H9 (cell line): ENCODE measurements at regions not wholly inside any gene's neighbourhood (a gene's known extent, or its start where the extent isn't known, plus 50 kb on each side); places are given as distances from the start of the nearest gene placed in this dataset.

Experiments used
- DNase-seq: peaks from one replicate; pipeline ENCODE4 v3.0.0-alpha.2; 2017
- H2AFZ ChIP-seq: one replicate; pipeline ENCODE4 v1.6.1; 2013; ENCODE audit warnings: mild to moderate bottlenecking, low read length, control low read depth, moderate library complexity
- H2AK5ac ChIP-seq: 2 replicates; pipeline ENCODE4 v1.6.1; 2013; ENCODE audit warnings: low read length, control low read depth, mixed read lengths; ENCODE audit not compliant: insufficient read length
- H2BK120ac ChIP-seq: one replicate; pipeline ENCODE4 v1.6.1; 2013; ENCODE audit warnings: low read depth, mild to moderate bottlenecking, low read length, control low read depth, inconsistent platforms; ENCODE audit not compliant: poor library complexity, severe bottlenecking
- H2BK12ac ChIP-seq: 2 replicates; pipeline ENCODE4 v1.6.1; 2013; ENCODE audit warnings: low read length, control low read depth, mixed read lengths, low read depth; ENCODE audit not compliant: insufficient read length
- H2BK15ac ChIP-seq: 2 replicates; pipeline ENCODE4 v1.6.1; 2013; ENCODE audit warnings: low read depth, low read length, control low read depth
- H2BK20ac ChIP-seq: one replicate; pipeline ENCODE4 v1.6.1; 2013; ENCODE audit warnings: low read depth, mild to moderate bottlenecking, low read length, control low read depth, inconsistent platforms; ENCODE audit not compliant: poor library complexity, severe bottlenecking
- H2BK5ac ChIP-seq: 2 replicates; pipeline ENCODE4 v1.6.1; 2013; ENCODE audit warnings: low read length, control low read depth, mixed read lengths; ENCODE audit not compliant: insufficient read length
- H3K14ac ChIP-seq: 2 replicates; pipeline ENCODE4 v1.6.1; 2013; ENCODE audit warnings: low read length, control low read depth; ENCODE audit not compliant: insufficient read depth
- H3K18ac ChIP-seq: 2 replicates; pipeline ENCODE4 v1.6.1; 2013; ENCODE audit warnings: low read depth, mild to moderate bottlenecking, mixed read lengths, low read length, control low read depth; ENCODE audit not compliant: insufficient read length
- H3K23ac ChIP-seq: 2 replicates; pipeline ENCODE4 v1.6.1; 2013; ENCODE audit warnings: low read length, control low read depth, mixed read lengths, low read depth; ENCODE audit not compliant: insufficient read length
- H3K23me2 ChIP-seq: 2 replicates; pipeline ENCODE4 v1.6.1; 2013; ENCODE audit warnings: low read depth, mild to moderate bottlenecking, mixed read lengths, low read length, control low read depth; ENCODE audit not compliant: insufficient read length, poor library complexity, severe bottlenecking
- H3K27ac ChIP-seq: 2 replicates; pipeline ENCODE4 v1.5.1; 2013; ENCODE audit warnings: low read length, control low read depth, mixed read lengths, low read depth; ENCODE audit not compliant: insufficient read length
- H3K27me3 ChIP-seq: 2 replicates; pipeline ENCODE4 v1.6.1; 2013; ENCODE audit warnings: low read length, control low read depth, inconsistent platforms; ENCODE audit not compliant: insufficient read depth
- H3K4ac ChIP-seq: 2 replicates; pipeline ENCODE4 v1.6.1; 2013; ENCODE audit warnings: low read depth, mild to moderate bottlenecking, control low read depth, inconsistent platforms, low read length, moderate library complexity
- H3K4me1 ChIP-seq: 2 replicates; pipeline ENCODE4 v1.6.1; 2013; ENCODE audit warnings: low read length, control low read depth, inconsistent platforms; ENCODE audit not compliant: insufficient read depth
- H3K4me2 ChIP-seq: 2 replicates; pipeline ENCODE4 v1.6.1; 2013; ENCODE audit warnings: low read length, control low read depth, mixed read lengths; ENCODE audit not compliant: insufficient read length, insufficient read depth
- H3K56ac ChIP-seq: 2 replicates; pipeline ENCODE4 v1.6.1; 2013; ENCODE audit warnings: low read depth, mild to moderate bottlenecking, mixed read lengths, low read length, control low read depth; ENCODE audit not compliant: insufficient read length
- H3K79me1 ChIP-seq: 2 replicates; pipeline ENCODE4 v1.6.1; 2013; ENCODE audit warnings: low read depth, mild to moderate bottlenecking, moderate library complexity, low read length, control low read depth, inconsistent platforms; ENCODE audit not compliant: insufficient read depth, poor library complexity, severe bottlenecking
- H3K79me2 ChIP-seq: 2 replicates; pipeline ENCODE4 v1.6.1; 2013; ENCODE audit warnings: low read length, control low read depth, inconsistent platforms; ENCODE audit not compliant: insufficient read depth
- H3K9ac ChIP-seq: 2 replicates; pipeline ENCODE4 v1.6.1; 2013; ENCODE audit warnings: low read length, control low read depth, mixed read lengths; ENCODE audit not compliant: insufficient read length; ENCODE audit errors: extremely low read depth
- H3K9me3 ChIP-seq: one replicate; pipeline ENCODE4 v1.6.1; 2013; ENCODE audit warnings: low read depth, low read length, inconsistent platforms; ENCODE audit not compliant: control insufficient read depth
- H3T11ph ChIP-seq: one replicate; pipeline ENCODE4 v1.6.1; 2013; ENCODE audit warnings: mild to moderate bottlenecking, low read length, control low read depth, inconsistent platforms
- H4K20me1 ChIP-seq: one replicate; pipeline ENCODE4 v1.6.1; 2013; ENCODE audit not compliant: control insufficient read depth, insufficient read length, insufficient read depth
- H4K5ac ChIP-seq: 2 replicates; pipeline ENCODE4 v1.6.1; 2013; ENCODE audit warnings: low read depth, mild to moderate bottlenecking, mixed read lengths, low read length, control low read depth; ENCODE audit not compliant: insufficient read length
- H4K8ac ChIP-seq: replicated peaks from 2 replicates; pipeline ENCODE4 v1.6.1; 2013; ENCODE audit warnings: low read length, control low read depth, mixed read lengths, low read depth; ENCODE audit not compliant: insufficient read length
- H4K91ac ChIP-seq: 2 replicates; pipeline ENCODE4 v1.6.1; 2013; ENCODE audit warnings: low read depth, mild to moderate bottlenecking, moderate library complexity, mixed read lengths, low read length, control low read depth; ENCODE audit not compliant: insufficient read length
- H3K27ac Mint-ChIP-seq, 3 experiments: 2 replicates in 2 of 3; 3 replicates in 1 of 3; pipeline ENCODE4 v1.8.0; 2020 to 2021; ENCODE audit warnings: mixed read lengths in 3 of 3, mild to moderate bottlenecking in 1 of 3, moderate library complexity in 1 of 3
- H3K27me3 Mint-ChIP-seq: 2 replicates; pipeline ENCODE4 v1.8.0; 2021; ENCODE audit warnings: low read depth, mild to moderate bottlenecking, moderate library complexity, mixed read lengths
- H3K36me3 Mint-ChIP-seq, 3 experiments: 2 replicates in 2 of 3; 3 replicates in 1 of 3; pipeline ENCODE4 v1.8.0; 2020 to 2021; ENCODE audit warnings: low read depth in 3 of 3, mixed read lengths in 3 of 3; ENCODE audit not compliant: insufficient read depth in 1 of 3
- H3K4me1 Mint-ChIP-seq, 2 experiments: 2 replicates each; pipeline ENCODE4 v1.8.0; 2020; ENCODE audit warnings: mixed read lengths in 2 of 2
- H3K4me3 Mint-ChIP-seq, 2 experiments: 2 replicates in 1 of 2; 3 replicates in 1 of 2; pipeline ENCODE4 v1.8.0; 2020 to 2021; ENCODE audit warnings: mild to moderate bottlenecking in 2 of 2, mixed read lengths in 2 of 2, moderate library complexity in 1 of 2
- H3K9me3 Mint-ChIP-seq, 2 experiments: 2 replicates in 1 of 2; 3 replicates in 1 of 2; pipeline ENCODE4 v1.8.0; 2020; ENCODE audit warnings: mild to moderate bottlenecking in 2 of 2, mixed read lengths in 2 of 2, moderate library complexity in 1 of 2
- WGBS: extraction: QIAGEN DNeasy Blood & Tissue Kit; methylation state at CpG from one replicate; pipeline ENCODE4 v1.1.7; 2013; ENCODE audit warnings: missing lambda C conversion rate, low lambda C conversion rate, mixed read lengths; ENCODE audit not compliant: insufficient read length; ENCODE audit errors: extremely low coverage; 5-methylcytosine and 5-hydroxymethylcytosine counted together
- TF ChIP-seq, protein P1 (sequence below): fragments of 200-600 bp; sonication (generic); conservative IDR thresholded peaks from 3 replicates; pipeline ENCODE4 v1.8.0; 2021; ENCODE audit warnings: antibody characterized with exemption, mild to moderate bottlenecking

- no peak overlapping the region for H3K9ac ChIP-seq
- H3K56ac ChIP-seq: no peak overlapping the region
- H3K4me1 ChIP-seq: no peaks in the 10 kb centered on the region
- H3K27ac ChIP-seq: no peak overlapping the region
- no peak overlapping the region for H3K4ac ChIP-seq
- no peak overlapping the region for H3K27ac Mint-ChIP-seq
- no peak overlapping the region for H3K4me3 Mint-ChIP-seq
- no peak overlapping the region for H2BK20ac ChIP-seq
- no peak overlapping the region for H2BK12ac ChIP-seq
- H2AFZ ChIP-seq: no peak overlapping the region
- no peak overlapping the region for H3K14ac ChIP-seq
- H3T11ph ChIP-seq: no peak overlapping the region
- H3K23me2 ChIP-seq: no peaks in the 10 kb centered on the region
- H2BK15ac ChIP-seq: no peak overlapping the region
- H2BK120ac ChIP-seq: no peak overlapping the region
- H4K5ac ChIP-seq: no peak overlapping the region
- H3K18ac ChIP-seq: no peak overlapping the region
- TF ChIP-seq, protein P1, sequence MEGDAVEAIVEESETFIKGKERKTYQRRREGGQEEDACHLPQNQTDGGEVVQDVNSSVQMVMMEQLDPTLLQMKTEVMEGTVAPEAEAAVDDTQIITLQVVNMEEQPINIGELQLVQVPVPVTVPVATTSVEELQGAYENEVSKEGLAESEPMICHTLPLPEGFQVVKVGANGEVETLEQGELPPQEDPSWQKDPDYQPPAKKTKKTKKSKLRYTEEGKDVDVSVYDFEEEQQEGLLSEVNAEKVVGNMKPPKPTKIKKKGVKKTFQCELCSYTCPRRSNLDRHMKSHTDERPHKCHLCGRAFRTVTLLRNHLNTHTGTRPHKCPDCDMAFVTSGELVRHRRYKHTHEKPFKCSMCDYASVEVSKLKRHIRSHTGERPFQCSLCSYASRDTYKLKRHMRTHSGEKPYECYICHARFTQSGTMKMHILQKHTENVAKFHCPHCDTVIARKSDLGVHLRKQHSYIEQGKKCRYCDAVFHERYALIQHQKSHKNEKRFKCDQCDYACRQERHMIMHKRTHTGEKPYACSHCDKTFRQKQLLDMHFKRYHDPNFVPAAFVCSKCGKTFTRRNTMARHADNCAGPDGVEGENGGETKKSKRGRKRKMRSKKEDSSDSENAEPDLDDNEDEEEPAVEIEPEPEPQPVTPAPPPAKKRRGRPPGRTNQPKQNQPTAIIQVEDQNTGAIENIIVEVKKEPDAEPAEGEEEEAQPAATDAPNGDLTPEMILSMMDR: no peak
- no peaks in the 10 kb centered on the region for H3K36me3 Mint-ChIP-seq
- H2AK5ac ChIP-seq: no peak overlapping the region
- H3K23ac ChIP-seq: no peak overlapping the region
- H3K79me1 ChIP-seq: no peaks in the 10 kb centered on the region
- peaks cover 5 to 15% of the 10 kb centered on the region in 2 experiments; a peak in 2 of 4 replicates for H3K4me1 Mint-ChIP-seq
- no peaks in the 10 kb centered on the region for H4K20me1 ChIP-seq
- H2BK5ac ChIP-seq: no peak overlapping the region
- H4K91ac ChIP-seq: no peak overlapping the region
- no peak overlapping the region for H3K4me2 ChIP-seq
- H3K9me3 ChIP-seq: no peaks in the 10 kb centered on the region
- no peak overlapping the region for H4K8ac ChIP-seq
- H3K79me2 ChIP-seq: no peaks in the 10 kb centered on the region
- no peaks in the 10 kb centered on the region; a peak in 1 of 5 replicates for H3K9me3 Mint-ChIP-seq
- DNase-seq: no peak
- H3K27me3 Mint-ChIP-seq: peaks cover 1% of the 10 kb centered on the region
- no peaks in the 10 kb centered on the region for H3K27me3 ChIP-seq
- no CpG with 5 or more reads among the region's 4 CpGs for WGBS
These were observed 95.9 kb upstream of the TAF1B start for GRCh38 chr2:9747396-9747795.
